ENCODE measurements at regions not wholly inside any gene's neighbourhood (a gene's known extent, or its start where the extent isn't known, plus 50 kb on each side); places are given as distances from the start of the nearest gene placed in this dataset.

GRCh38 chr10:113259576-113260226 is 293.2 kb upstream of the HABP2 start:
- FAIRE-seq, result no peak

GRCh38 chr10:113261161-113261560 is 291.7 kb upstream of the HABP2 start:
- FAIRE-seq, result no peak

GRCh38 chr10:113261611-113262091 is 291.2 kb upstream of the HABP2 start:
- FAIRE-seq, result no peak

- FAIRE-seq, result no peak
Observed at GRCh38 chr10:113263056-113263455, 289.8 kb upstream of the HABP2 start.

- FAIRE-seq, result no peak
Observed at GRCh38 chr10:113264333-113265131, 288.3 kb upstream of the HABP2 start.

- FAIRE-seq, result no peak
Observed at GRCh38 chr10:113266147-113266546, 286.7 kb upstream of the HABP2 start.

GRCh38 chr10:113267619-113268562 is 285.0 kb upstream of the HABP2 start:
- no peak for FAIRE-seq

- no peak for FAIRE-seq
Observed at GRCh38 chr10:113269333-113269732, 283.5 kb upstream of the HABP2 start.

GRCh38 chr10:113272511-113272910 is 280.3 kb upstream of the HABP2 start:
- FAIRE-seq, result no peak

- FAIRE-seq, result no peak
Observed at GRCh38 chr10:113273181-113274163, 279.4 kb upstream of the HABP2 start.

- no peak for FAIRE-seq
Observed at GRCh38 chr10:113274176-113274829, 278.6 kb upstream of the HABP2 start.

GRCh38 chr10:113278221-113278620 is 274.6 kb upstream of the HABP2 start:
- FAIRE-seq, result no peak

- no peak for FAIRE-seq
Observed at GRCh38 chr10:113278664-113279063, 274.2 kb upstream of the HABP2 start.

- no peak for FAIRE-seq
Observed at GRCh38 chr10:113279262-113279661, 273.6 kb upstream of the HABP2 start.

GRCh38 chr10:113282564-113282963 is 270.3 kb upstream of the HABP2 start:
- FAIRE-seq, result no peak

GRCh38 chr10:113283189-113283588 is 269.7 kb upstream of the HABP2 start:
- FAIRE-seq, result no peak

- FAIRE-seq, result no peak
Observed at GRCh38 chr10:113284635-113285034, 268.2 kb upstream of the HABP2 start.

- FAIRE-seq, result no peak
Observed at GRCh38 chr10:113285305-113285704, 267.5 kb upstream of the HABP2 start.

- FAIRE-seq, result no peak
Observed at GRCh38 chr10:113287592-113287991, 265.3 kb upstream of the HABP2 start.

GRCh38 chr10:113290137-113290536 is 262.7 kb upstream of the HABP2 start:
- no peak for FAIRE-seq

- no peak for FAIRE-seq
Observed at GRCh38 chr10:113291413-113291812, 261.4 kb upstream of the HABP2 start.

Measured in endometrium (tissue), 2 donors.